NB4 (cell line): ENCODE measurements at regions not wholly inside any gene's neighbourhood (a gene's known extent, or its start where the extent isn't known, plus 50 kb on each side); places are given as distances from the start of the nearest gene placed in this dataset.

ENCODE experiments used
- TF ChIP-seq, protein P1 (sequence below): IDR thresholded peaks from 2 replicates; pipeline ENCODE4 v1.6.1; 2011; ENCODE audit warnings: low read depth, low read length
- TF ChIP-seq, protein P2 (sequence below): IDR thresholded peaks from one replicate; pipeline ENCODE4 v1.5.1; 2012; ENCODE audit warnings: low read depth, low read length

DNA sequence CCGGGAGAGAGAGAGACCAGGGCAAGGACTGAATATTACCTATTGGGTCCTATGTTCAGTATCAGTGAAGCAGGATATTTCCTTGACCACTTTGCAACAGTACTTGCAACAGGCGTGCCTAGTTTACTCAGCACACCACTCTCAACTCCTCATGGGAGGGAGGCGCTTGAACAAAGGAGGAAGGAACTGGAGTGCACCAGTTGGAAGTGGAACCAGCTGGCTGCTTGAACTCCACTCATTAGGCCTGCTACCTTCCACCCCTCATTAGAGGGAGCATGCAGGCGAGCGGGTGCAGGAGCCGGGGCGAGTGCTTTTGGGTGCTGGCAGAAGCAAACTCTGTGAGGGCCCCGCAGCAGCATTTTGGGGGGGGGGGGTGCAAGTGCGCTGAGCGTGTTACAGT is 1369.6 kb upstream of the RAG2 start:
- TF ChIP-seq, protein P1, sequence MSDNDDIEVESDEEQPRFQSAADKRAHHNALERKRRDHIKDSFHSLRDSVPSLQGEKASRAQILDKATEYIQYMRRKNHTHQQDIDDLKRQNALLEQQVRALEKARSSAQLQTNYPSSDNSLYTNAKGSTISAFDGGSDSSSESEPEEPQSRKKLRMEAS: no peak
- TF ChIP-seq, protein P2, sequence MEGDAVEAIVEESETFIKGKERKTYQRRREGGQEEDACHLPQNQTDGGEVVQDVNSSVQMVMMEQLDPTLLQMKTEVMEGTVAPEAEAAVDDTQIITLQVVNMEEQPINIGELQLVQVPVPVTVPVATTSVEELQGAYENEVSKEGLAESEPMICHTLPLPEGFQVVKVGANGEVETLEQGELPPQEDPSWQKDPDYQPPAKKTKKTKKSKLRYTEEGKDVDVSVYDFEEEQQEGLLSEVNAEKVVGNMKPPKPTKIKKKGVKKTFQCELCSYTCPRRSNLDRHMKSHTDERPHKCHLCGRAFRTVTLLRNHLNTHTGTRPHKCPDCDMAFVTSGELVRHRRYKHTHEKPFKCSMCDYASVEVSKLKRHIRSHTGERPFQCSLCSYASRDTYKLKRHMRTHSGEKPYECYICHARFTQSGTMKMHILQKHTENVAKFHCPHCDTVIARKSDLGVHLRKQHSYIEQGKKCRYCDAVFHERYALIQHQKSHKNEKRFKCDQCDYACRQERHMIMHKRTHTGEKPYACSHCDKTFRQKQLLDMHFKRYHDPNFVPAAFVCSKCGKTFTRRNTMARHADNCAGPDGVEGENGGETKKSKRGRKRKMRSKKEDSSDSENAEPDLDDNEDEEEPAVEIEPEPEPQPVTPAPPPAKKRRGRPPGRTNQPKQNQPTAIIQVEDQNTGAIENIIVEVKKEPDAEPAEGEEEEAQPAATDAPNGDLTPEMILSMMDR: no peak
